ENCODE measurements at regions not wholly inside any gene's neighbourhood (a gene's known extent, or its start where the extent isn't known, plus 50 kb on each side); places are given as distances from the start of the nearest gene placed in this dataset.

- no peaks in the 10 kb centered on the region for H3K9me3 ChIP-seq (ENCODE audit: control insufficient read depth in 1 of 2, insufficient read depth in 1 of 2, low read length in 2 of 2)
- H3K4me3 ChIP-seq (ENCODE audit: low read length): no peak overlapping the region
- no peak overlapping the region for H3K27ac ChIP-seq (ENCODE audit: low read depth in 1 of 2, low read length in 2 of 2)
- ChIA-PET POLR2A (no interaction called here), CTCF (no interaction called here)
- DNase-seq (peak in 1 of 14 experiments; percentile 3), ATAC-seq (ENCODE audit: poor library complexity) (no peak)
- H3K36me3 Mint-ChIP-seq (ENCODE audit: low read depth): no peaks in the 10 kb centered on the region
- H3K27ac Mint-ChIP-seq: no peak overlapping the region
- H3K27me3 ChIP-seq (ENCODE audit: control insufficient read depth in 1 of 2, insufficient read depth in 2 of 2, low read length in 2 of 2): no peaks in the 10 kb centered on the region
- H3K4me1 ChIP-seq (ENCODE audit: insufficient read depth, low read length): peaks cover 4% of the 10 kb centered on the region
- TF ChIP-seq CTCF (IDR thresholded peaks at IDR 0.05): no peak
- no peak overlapping the region for H3K4me3 Mint-ChIP-seq
- no peaks in the 10 kb centered on the region for H3K4me1 Mint-ChIP-seq (ENCODE audit: low read depth)
- H3K27me3 Mint-ChIP-seq: no peaks in the 10 kb centered on the region
- intact Hi-C loops (cut with DNase I, micrococcal nuclease): no loop called here
- H3K9me3 Mint-ChIP-seq: no peaks in the 10 kb centered on the region
- no peaks in the 10 kb centered on the region for H3K36me3 ChIP-seq (ENCODE audit: insufficient read depth, low read length)
These were observed 309.8 kb downstream of the CDC5L start for GRCh38 chr6:44697327-44697726.

GRCh38 chr6:44698602-44699001 is 311.1 kb downstream of the CDC5L start:
- Mint-ChIP-seq H3K4me1 (ENCODE audit: low read depth) (no peaks in the 10 kb centered on the region), H3K27ac (no peak overlapping the region), H3K9me3 (no peaks in the 10 kb centered on the region), H3K36me3 (ENCODE audit: low read depth) (no peaks in the 10 kb centered on the region), H3K4me3 (no peak overlapping the region), H3K27me3 (no peaks in the 10 kb centered on the region)
- Histone ChIP-seq H3K9me3 (ENCODE audit: control insufficient read depth in 1 of 2, insufficient read depth in 1 of 2, low read length in 2 of 2) (no peaks in the 10 kb centered on the region), H3K4me1 (ENCODE audit: insufficient read depth, low read length) (peaks cover 4% of the 10 kb centered on the region), H3K4me3 (ENCODE audit: low read length) (no peak overlapping the region), H3K36me3 (ENCODE audit: insufficient read depth, low read length) (no peaks in the 10 kb centered on the region), H3K27me3 (ENCODE audit: control insufficient read depth in 1 of 2, insufficient read depth in 2 of 2, low read length in 2 of 2) (no peaks in the 10 kb centered on the region), H3K27ac (ENCODE audit: low read depth in 1 of 2, low read length in 2 of 2) (no peak overlapping the region)
- ChIA-PET CTCF (no interaction called here), POLR2A (no interaction called here)
- no peak for DNase-seq
- no peak for ATAC-seq (ENCODE audit: poor library complexity)
- TF ChIP-seq CTCF (IDR thresholded peaks at IDR 0.05): no peak
- intact Hi-C loops (cut with DNase I, micrococcal nuclease): no loop called here

GRCh38 chr6:44699082-44699481 is 311.6 kb downstream of the CDC5L start:
- H3K27ac Mint-ChIP-seq: no peak overlapping the region
- no peaks in the 10 kb centered on the region for H3K4me1 Mint-ChIP-seq (ENCODE audit: low read depth)
- DNase-seq: no peak
- POLR2A ChIA-PET: no interaction called here
- CTCF ChIA-PET: no interaction called here
- no peak overlapping the region for H3K4me3 ChIP-seq (ENCODE audit: low read length)
- intact Hi-C loops (cut with DNase I, micrococcal nuclease): no loop called here
- H3K9me3 ChIP-seq (ENCODE audit: control insufficient read depth in 1 of 2, insufficient read depth in 1 of 2, low read length in 2 of 2): no peaks in the 10 kb centered on the region
- H3K27ac ChIP-seq (ENCODE audit: low read depth in 1 of 2, low read length in 2 of 2): no peak overlapping the region
- H3K36me3 ChIP-seq (ENCODE audit: insufficient read depth, low read length): no peaks in the 10 kb centered on the region
- H3K36me3 Mint-ChIP-seq (ENCODE audit: low read depth): no peaks in the 10 kb centered on the region
- H3K27me3 ChIP-seq (ENCODE audit: control insufficient read depth in 1 of 2, insufficient read depth in 2 of 2, low read length in 2 of 2): no peaks in the 10 kb centered on the region
- no peak overlapping the region for H3K4me3 Mint-ChIP-seq
- H3K27me3 Mint-ChIP-seq: no peaks in the 10 kb centered on the region
- H3K9me3 Mint-ChIP-seq: no peaks in the 10 kb centered on the region
- peaks cover 7% of the 10 kb centered on the region for H3K4me1 ChIP-seq (ENCODE audit: insufficient read depth, low read length)
- no peak for ATAC-seq (ENCODE audit: poor library complexity)
- TF ChIP-seq CTCF (IDR thresholded peaks at IDR 0.05): no peak
